ENCODE measurements at regions not wholly inside any gene's neighbourhood (a gene's known extent, or its start where the extent isn't known, plus 50 kb on each side); places are given as distances from the start of the nearest gene placed in this dataset.
A peak's percentile ranks its signal among the peaks of the same experiment; 100 is the strongest.

- DNase-seq = no peak
Observed at GRCh38 chr15:69891606-69892005, 206.1 kb downstream of the TLE3 start.

DNA sequence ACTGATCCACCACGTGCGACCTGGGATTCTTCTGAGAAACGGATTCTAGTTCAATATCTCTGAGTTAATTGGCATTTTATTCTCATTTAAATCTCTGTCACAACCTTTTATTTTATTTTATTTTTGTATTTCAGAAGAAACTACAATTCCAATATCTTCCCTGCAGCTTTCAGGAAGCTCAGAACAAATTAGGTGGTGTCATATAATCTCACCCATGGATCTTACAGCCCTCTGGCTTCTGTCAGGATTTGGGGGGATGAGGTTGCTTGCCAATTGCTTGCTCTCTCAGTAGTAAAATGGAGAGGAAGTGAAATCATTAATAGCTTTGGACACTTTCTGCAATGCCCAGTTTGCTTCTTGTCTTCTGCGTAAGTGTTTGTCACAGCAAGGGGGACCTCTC is 205.4 kb downstream of the TLE3 start:
- DNase-seq = no peak

- DNase-seq = no peak
Observed at GRCh38 chr15:69893086-69893485, 204.6 kb downstream of the TLE3 start.

- DNase-seq = peak; percentile 61 to 77 (median 65)
Observed at GRCh38 chr15:69893863-69894262, 203.9 kb downstream of the TLE3 start.

- no peak for DNase-seq
Observed at GRCh38 chr15:69895202-69895601, 202.5 kb downstream of the TLE3 start.

GRCh38 chr15:69896606-69897005 is 201.1 kb downstream of the TLE3 start:
- DNase-seq = peak in 2 of 3 donors; percentile 5 to 38

- peak; percentile 49 to 88 (median 72) for DNase-seq
Observed at GRCh38 chr15:69897061-69897460, 200.7 kb downstream of the TLE3 start.

- DNase-seq = no peak
Observed at GRCh38 chr15:69897471-69898237, 200.1 kb downstream of the TLE3 start.

- no peak for DNase-seq
Observed at GRCh38 chr15:69898243-69898642, 199.5 kb downstream of the TLE3 start.

DNA sequence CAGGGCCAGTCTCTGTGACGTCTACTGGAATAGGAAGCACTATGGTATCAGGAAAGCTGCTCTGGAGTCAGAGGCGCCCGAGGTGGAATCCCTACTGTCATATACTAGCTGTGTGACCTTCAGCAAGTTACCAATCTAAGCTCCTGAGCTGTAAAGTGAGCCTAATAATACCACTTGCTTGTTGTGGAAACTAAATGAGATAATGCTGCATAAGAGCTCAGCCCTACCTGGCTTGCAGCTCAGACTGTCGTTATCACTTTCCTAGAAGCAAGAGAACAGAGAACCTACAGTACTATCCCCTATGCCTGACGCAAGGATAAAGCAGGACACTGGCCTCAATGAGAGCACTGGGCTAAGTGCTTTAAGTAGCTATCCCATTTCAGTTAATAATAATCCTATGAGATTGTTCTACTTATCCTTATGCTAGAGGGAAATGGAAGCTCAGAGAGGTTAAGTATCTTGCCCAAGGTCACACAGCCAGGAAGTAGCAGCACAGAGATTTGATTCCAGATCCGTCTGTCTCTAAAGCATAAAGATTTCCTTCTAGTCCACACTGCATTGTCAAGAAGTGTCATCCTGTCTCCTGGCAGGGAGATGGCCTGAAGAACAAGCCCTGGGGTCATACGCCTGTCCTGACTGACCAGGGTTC is 195.2 kb downstream of the TLE3 start:
- DNase-seq = no peak

GRCh38 chr15:69903470-69904469 is 193.9 kb downstream of the TLE3 start:
- peak in 1 of 3 donors; percentile 45 for DNase-seq

DNA sequence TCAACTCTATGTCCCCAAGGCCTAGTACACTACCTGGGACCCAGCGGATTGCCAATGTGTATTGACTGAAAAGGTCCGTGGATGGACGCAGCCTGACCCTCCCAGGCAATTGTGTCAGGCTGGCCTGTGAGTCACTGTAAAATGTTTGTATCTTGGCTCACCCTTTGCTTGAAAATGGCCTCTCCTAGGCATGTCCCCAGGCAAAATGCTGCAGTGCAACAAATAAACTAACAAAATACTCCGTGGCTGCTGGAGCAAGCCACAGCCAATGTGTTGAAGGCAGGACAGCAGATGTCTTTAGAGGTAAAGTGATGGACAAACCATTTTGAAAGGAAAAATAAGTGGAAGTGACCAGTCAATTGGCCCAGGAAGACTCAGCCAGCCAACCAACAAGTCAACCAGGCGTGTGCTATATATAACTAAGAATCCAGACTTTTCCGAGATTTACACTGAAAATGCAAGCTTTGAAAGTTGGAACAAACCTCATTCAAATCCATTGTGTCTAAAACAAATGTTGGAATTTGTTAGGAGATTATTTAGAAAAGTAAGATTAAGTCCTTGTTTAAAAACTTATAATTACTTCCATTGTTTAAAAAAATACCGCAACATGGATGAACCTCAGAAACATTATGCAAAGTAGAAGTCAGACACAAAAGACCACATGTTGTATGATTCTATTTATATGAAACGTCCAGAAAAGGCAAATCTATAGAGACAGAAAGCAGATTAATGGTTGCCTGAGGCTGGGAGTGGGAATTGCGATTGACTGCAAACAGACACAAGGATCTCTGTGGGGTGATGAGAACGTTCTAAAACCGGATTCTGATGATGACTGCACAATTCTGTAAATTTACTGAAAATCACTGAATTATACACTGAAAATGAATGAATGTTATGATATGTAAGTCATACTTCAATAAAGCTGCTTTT is 191.2 kb downstream of the TLE3 start:
- no peak for DNase-seq

DNA sequence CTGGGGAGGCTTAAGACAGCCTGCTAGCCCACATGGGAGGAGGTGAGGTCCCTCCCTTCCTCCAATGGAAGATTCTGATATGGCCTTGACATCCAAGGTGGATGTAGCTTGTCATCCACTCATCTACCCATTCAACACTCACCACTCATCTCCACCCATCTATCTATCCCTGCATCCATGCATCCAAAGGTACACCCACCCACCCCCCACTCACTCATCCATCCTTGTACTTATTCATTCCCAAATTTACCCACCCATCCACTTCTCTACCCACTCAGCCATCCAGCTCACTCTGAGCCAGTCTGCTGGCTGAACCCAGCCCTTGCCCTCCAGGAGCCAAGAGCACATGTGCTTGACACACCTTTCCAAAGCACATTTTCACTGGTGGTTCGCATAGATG is 189.7 kb downstream of the TLE3 start:
- no peak for DNase-seq

GRCh38 chr15:69908590-69909420 is 188.9 kb downstream of the TLE3 start:
- DNase-seq = no peak

- no peak for DNase-seq
Observed at GRCh38 chr15:69909719-69910444, 187.8 kb downstream of the TLE3 start.

DNA sequence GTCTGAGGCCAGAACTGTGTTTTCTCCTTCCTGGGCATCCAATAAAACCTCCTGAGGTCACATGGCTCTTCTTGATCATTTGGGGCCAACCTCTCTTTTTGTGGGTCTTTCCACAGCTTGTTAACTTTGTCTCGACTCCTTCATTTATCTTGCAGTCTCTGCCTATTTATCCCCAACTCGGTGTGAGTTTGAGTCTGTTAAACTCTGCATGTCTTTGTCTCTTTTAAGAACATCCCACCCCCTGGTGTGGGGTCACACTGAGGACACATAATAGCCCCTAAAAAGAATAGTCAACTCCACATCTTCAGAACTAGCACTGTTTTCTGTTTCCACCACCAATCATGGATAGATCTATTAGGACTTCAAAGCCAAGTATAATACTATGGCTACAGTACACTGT is 187.2 kb downstream of the TLE3 start:
- no peak for DNase-seq

DNA sequence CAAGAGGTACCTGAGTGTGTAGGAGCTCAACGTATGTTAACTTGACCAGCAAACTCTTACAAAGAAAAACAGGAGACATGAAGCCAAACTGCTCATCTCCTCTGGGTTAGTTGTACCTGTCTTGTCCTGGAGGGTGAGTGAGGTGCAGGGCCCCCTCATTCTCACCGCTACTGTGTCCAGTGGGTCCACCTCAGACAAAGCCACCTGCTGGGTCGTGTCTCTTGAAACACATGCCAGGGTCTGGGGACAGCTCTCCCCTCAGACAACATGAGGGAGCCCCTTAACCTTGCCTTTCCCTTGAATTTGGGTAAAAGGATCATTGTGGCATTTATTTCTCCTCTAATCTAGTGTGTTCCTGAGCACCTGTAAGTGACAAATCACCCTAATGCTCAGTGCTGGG is 185.6 kb downstream of the TLE3 start:
- DNase-seq = no peak

DNA sequence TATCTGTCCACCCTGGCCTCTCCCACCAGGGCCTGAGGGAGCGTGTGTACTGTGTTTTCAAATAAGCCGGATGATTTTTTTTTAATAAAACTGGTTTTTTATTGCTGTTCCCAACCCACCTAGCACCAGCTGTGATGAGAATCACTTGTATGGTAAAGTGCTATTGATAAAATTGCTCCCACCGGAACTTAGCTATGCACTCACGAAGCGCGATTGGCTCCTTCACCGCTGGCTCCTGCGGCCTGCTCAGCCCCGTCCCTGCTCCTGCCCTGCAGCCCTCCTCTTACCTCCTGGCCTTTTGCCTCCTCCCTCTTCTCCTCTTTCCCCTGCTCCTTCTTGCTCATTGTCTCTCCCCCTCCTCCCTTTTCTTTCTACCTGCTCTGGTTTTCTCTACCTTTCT is 183.7 kb downstream of the TLE3 start:
- DNase-seq = no peak

DNA sequence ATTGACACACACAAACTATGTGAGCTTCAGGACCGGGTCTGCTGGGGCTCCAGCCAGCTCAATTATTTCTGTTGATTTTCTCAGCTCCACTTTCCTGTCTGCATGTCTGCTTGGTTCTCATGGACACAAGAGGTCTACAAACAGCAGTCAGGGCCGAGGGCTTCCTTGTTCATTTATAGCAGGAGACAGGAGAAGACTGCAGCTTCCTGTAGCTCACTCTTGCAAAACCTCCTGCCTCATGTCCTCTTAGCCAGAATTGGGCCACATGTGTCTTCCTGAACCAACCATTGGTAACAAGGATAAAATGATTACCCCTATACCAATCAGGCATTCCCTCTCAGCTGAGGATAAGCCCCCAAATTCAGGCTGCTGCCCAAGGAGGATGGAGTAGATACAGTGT is 182.8 kb downstream of the TLE3 start:
- DNase-seq = no peak
